Midbrain (tissue), 1 donor: ENCODE measurements at regions not wholly inside any gene's neighbourhood (a gene's known extent, or its start where the extent isn't known, plus 50 kb on each side); places are given as distances from the start of the nearest gene placed in this dataset.

Source experiments
- DNase-seq: peaks from one replicate; lab custom pipeline; 2025; lab: John Stamatoyannopoulos, UW

- no peak for DNase-seq
Measured at GRCh38 chr3:170752571-170753155, 117.3 kb downstream of the RPL22L1 start.

DNA sequence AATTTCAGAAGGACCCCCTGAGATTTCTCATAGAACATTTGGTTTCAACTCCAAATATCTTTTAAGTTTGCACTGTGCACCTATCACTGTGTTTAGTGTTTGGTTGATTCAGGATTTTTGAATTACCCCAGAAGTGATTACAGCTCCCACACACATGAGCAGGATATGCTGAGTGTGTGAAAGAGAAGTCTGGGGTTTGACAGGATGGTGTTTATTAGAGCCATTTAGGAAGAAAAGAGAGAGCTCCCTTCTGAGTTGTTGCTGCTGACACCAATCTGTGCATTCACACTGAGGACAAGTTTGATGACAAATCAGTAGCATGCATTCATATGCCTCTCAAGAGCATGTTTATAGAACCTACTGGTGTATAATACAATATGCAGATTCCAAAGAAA, 118.1 kb downstream of the RPL22L1 start:
- no peak for DNase-seq

- no peak for DNase-seq
Measured at GRCh38 chr3:170751083-170751898, 118.7 kb downstream of the RPL22L1 start.

DNA sequence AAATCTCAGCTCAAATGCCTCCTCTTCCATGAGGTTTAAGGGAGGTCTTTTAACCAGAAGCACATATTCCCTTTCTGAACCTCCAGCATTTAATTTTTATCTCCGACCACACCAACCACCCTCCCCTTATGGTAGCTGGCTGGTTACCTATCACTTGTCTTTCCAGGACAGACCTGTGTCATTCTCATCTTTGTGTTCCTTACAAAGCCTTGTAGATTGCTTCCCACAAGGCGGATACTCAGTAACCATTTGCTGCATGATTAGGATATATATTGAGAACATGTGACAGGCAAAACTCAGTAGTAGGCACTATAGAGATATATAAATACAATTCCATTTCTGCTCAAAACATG, 119.5 kb downstream of the RPL22L1 start:
- no peak for DNase-seq

DNA sequence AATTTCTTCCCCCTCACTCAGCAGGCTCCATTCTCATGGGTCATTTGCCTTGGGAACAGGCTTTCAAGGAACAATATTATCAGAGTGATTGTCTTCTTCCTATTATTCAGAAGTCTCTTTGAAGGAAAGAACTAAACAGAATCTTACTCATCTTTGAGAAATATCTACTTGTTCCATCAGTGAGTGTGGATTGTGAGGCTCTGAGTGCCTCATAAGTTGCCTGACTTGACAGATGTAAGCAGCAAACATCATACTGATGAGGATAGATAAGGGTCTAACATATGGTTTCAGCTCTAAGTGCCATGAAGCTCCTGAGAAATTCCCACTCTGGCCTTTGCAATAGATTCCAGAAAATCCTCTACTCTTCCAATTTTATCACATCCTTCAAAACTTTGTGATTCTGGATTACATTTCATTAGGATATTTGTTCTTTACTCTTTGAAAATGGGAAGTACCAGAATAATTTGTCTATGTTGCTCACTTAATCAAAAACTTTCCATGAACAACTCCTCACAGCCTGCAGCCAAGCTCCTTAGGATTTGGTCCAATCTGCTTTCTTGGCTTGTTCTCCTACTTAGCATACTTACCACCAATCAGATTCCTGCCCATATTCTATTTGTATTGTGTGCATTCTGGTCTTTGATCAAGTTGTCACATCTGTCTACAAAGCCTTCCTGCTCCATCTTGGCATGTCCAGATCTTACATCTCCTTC, 120.1 kb downstream of the RPL22L1 start:
- DNase-seq = no peak

DNA sequence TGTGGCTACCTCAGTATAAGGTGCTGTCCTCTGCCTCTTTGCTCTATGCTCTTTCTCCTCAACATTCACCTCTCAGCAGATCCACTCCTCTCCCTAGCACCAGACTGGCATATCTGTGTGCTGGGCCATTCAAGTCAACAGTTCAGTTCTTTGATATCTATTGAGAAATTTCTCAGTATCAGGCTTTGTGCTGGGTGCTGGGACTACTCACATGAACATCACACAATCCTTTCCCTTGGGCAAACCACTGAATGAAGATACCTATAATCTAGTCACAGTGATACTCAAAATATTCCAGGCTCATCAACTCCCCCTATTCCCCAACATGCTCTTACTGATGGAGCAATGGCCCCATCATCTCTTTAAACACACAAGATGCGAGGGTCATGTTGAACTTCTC, 120.8 kb downstream of the RPL22L1 start:
- no peak for DNase-seq

DNA sequence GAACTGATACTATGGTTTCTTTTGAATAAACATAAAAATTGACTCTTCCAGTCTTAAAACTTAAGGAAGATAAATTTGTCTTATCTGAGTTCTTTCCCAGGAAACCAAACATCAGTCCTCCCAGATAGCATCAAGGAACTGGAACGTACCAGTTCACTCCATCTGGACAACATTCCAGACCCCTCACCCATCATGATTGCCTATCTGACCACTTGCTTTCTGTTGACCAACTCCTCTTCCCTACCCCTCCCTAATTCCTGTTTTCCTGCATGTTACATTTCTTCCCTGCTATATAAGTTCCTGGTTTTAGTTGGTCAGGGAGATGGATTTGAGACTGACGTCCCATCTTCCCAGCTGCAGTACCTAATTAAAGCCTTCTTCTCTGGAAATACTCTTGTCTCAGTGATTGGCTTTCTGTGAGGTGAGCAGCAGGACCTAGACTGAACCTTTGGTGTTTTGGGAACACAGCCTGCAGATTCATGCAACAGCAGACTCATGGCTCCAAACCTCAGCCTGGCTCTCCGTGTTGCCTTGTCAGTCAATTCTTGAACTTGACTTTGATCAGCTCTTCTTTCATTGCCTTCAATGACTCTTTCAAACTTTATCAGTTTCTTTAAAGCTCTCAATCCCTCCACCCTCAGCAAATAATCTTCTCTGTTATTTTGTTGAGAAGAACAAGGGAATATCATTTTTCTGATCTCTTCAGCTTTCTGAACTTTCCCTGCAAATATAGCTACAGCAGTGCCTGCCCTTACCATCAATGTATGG, 123.6 kb downstream of the RPL22L1 start:
- no peak for DNase-seq

GRCh38 chr3:170745211-170745718, 124.7 kb downstream of the RPL22L1 start:
- no peak for DNase-seq

GRCh38 chr3:170741756-170742529, 128.1 kb downstream of the RPL22L1 start:
- no peak for DNase-seq

GRCh38 chr3:170740726-170741591, 129.0 kb downstream of the RPL22L1 start:
- DNase-seq = peak; percentile 90

- DNase-seq = no peak
Measured at GRCh38 chr3:170740285-170740684, 129.7 kb downstream of the RPL22L1 start.

DNA sequence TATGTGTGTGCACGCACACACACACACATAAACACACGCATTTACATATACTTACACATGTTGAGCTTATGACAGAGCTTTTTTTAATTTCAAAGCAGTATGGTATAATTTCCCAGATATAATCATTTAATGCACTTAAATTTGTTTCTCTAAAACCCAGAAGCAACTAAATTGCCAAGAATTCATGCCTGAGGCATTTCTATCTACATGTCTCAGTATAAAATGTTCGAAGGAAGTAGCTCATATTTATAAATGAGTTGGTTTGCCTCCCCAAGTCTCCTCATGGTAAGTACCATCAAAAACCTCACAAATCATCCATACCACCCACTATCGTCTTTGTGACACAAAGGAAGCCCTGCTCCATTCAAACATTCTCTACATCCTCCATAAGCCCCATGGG, 130.6 kb downstream of the RPL22L1 start:
- no peak for DNase-seq

GRCh38 chr3:170738766-170739165, 131.2 kb downstream of the RPL22L1 start:
- DNase-seq = no peak

GRCh38 chr3:170737498-170738162, 132.4 kb downstream of the RPL22L1 start:
- no peak for DNase-seq

DNA sequence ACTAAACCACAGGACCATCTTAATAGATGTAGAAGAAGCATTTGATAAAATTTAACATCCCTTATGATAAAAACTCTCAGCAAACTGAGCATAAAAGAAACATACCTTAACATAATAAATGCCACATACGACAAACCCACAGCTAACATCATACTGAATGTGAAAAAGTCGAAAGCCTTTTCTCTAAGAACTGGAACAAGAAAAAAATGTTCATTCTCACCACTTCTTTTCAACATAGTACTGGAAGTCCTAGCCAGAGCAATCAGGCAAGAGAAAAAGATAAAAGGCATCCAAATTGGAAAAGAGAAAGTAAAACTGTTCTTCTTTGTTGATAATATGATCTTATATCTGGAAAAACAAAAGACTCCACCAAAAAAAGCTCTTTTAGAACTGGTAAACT, 134.2 kb downstream of the RPL22L1 start:
- DNase-seq = no peak

- no peak for DNase-seq
Measured at GRCh38 chr3:170734735-170735065, 135.3 kb downstream of the RPL22L1 start.

GRCh38 chr3:170734043-170734734, 135.8 kb downstream of the RPL22L1 start:
- no peak for DNase-seq

GRCh38 chr3:170732660-170733245, 137.2 kb downstream of the RPL22L1 start:
- DNase-seq = no peak

DNA sequence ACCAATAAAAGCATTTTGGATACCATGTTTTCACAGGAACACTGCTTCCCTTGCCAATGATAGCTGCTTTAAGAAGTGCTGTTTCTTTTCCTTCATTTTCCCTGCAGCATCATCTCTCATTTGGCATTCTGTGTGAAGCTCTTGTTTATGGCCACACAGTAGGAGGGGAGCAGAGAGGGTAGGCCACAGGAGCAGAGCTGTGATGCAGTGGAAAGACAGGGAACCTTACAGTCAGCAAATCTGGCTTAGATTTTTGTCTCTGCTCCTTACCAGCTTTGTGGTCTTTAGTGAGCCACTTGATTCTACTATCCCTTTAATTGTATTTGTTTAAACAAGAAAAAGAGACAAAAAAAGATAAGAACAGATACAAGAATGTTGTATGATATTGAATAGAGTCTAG, 138.7 kb downstream of the RPL22L1 start:
- DNase-seq = no peak
